Parathyroid adenoma (tissue), 2 donors: ENCODE measurements at regions not wholly inside any gene's neighbourhood (a gene's known extent, or its start where the extent isn't known, plus 50 kb on each side); places are given as distances from the start of the nearest gene placed in this dataset.

ENCODE experiments used
- H2AFZ ChIP-seq: fragments of 300-600 bp; sonication (generic); one replicate; pipeline ENCODE4 v1.7.0; 2017; ENCODE audit warnings: antibody characterized with exemption, mild to moderate bottlenecking
- H3K27ac ChIP-seq: fragments of 300-600 bp; sonication (generic); one replicate; pipeline ENCODE4 v1.7.0; 2017
- H3K27me3 ChIP-seq: fragments of 300-600 bp; sonication (generic); one replicate; pipeline ENCODE4 v1.7.0; 2017; ENCODE audit warnings: low read length; ENCODE audit not compliant: control insufficient read depth, insufficient read depth
- H3K36me3 ChIP-seq: fragments of 300-600 bp; sonication (generic); one replicate; pipeline ENCODE4 v1.7.0; 2017; ENCODE audit warnings: low read length; ENCODE audit not compliant: control insufficient read depth, insufficient read depth
- H3K4me1 ChIP-seq: fragments of 300-600 bp; sonication (generic); one replicate; pipeline ENCODE4 v1.7.0; 2017; ENCODE audit warnings: control low read depth
- H3K4me2 ChIP-seq: fragments of 300-600 bp; sonication (generic); one replicate; pipeline ENCODE4 v1.7.0; 2017; ENCODE audit warnings: low read length
- H3K4me3 ChIP-seq: fragments of 300-600 bp; sonication (generic); one replicate; pipeline ENCODE4 v1.7.0; 2017; ENCODE audit warnings: low read depth, low read length
- H3K79me2 ChIP-seq: fragments of 300-600 bp; sonication (generic); one replicate; pipeline ENCODE4 v1.7.0; 2017; ENCODE audit warnings: control low read depth
- H3K9ac ChIP-seq: fragments of 300-600 bp; sonication (generic); one replicate; pipeline ENCODE4 v1.7.0; 2017; ENCODE audit warnings: mild to moderate bottlenecking
- H3K9me3 ChIP-seq: fragments of 300-600 bp; sonication (generic); one replicate; pipeline ENCODE4 v1.7.0; 2017; ENCODE audit warnings: low read length; ENCODE audit not compliant: control insufficient read depth
- TF ChIP-seq, protein P1 (sequence below): fragments of 300-600 bp; sonication (generic); IDR thresholded peaks from one replicate; pipeline ENCODE4 v1.7.0; 2017; ENCODE audit warnings: antibody characterized with exemption, mild to moderate bottlenecking
- donor health status: primary hyperparathyroidism.

DNA sequence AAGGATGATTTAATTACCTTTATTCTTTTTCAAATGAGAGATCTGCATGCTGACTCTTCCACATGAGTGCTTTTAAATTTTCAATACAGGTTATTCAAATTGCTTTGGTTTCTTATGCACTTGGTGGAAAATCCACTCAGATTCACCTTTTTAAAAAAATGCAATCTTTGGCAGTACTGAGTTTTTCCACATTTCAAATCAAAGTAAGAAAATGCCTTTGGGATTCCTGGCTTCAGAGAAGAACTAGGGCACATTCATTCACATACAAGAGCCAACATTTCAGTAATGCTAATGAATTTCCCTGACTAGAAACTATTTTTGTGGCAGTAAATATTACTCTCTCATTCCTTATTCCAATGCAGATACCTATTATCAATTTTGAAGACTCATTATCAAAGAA, 342.2 kb downstream of the ETNK1 start:
- H2AFZ ChIP-seq, result no peak overlapping the region
- no peak overlapping the region for H3K4me3 ChIP-seq
- no peak overlapping the region for H3K9ac ChIP-seq
- H3K4me1 ChIP-seq, result no peaks in the 10 kb centered on the region
- TF ChIP-seq, protein P1, sequence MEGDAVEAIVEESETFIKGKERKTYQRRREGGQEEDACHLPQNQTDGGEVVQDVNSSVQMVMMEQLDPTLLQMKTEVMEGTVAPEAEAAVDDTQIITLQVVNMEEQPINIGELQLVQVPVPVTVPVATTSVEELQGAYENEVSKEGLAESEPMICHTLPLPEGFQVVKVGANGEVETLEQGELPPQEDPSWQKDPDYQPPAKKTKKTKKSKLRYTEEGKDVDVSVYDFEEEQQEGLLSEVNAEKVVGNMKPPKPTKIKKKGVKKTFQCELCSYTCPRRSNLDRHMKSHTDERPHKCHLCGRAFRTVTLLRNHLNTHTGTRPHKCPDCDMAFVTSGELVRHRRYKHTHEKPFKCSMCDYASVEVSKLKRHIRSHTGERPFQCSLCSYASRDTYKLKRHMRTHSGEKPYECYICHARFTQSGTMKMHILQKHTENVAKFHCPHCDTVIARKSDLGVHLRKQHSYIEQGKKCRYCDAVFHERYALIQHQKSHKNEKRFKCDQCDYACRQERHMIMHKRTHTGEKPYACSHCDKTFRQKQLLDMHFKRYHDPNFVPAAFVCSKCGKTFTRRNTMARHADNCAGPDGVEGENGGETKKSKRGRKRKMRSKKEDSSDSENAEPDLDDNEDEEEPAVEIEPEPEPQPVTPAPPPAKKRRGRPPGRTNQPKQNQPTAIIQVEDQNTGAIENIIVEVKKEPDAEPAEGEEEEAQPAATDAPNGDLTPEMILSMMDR, result no peak
- H3K9me3 ChIP-seq, result no peaks in the 10 kb centered on the region
- H3K36me3 ChIP-seq, result no peaks in the 10 kb centered on the region
- no peaks in the 10 kb centered on the region for H3K27me3 ChIP-seq
- H3K27ac ChIP-seq, result no peak overlapping the region
- no peak overlapping the region for H3K4me2 ChIP-seq
- H3K79me2 ChIP-seq, result no peaks in the 10 kb centered on the region

DNA sequence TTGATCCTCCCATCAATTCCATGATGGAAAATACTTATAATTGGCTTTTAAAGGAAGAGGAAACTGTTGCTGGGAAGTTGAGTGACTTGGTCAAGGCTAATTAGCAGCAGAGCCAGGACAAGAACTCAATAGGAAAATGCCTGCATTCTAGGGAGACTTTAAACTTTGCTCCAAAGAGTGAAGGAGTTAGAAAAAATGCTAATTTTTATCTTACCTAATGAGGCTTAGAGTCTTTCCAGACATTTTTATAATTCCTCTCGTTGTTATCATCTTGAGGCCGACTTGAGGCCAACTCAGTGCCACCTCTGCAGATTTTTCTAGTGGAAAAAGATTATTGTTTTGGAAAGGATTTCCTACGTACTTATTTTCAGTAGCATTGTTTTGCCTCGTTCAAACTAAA, 344.6 kb downstream of the ETNK1 start:
- Histone ChIP-seq H2AFZ (no peak overlapping the region), H3K79me2 (no peaks in the 10 kb centered on the region), H3K9ac (no peak overlapping the region), H3K27ac (no peak overlapping the region), H3K9me3 (no peaks in the 10 kb centered on the region), H3K4me2 (no peak overlapping the region), H3K27me3 (no peaks in the 10 kb centered on the region), H3K4me1 (no peaks in the 10 kb centered on the region), H3K4me3 (no peak overlapping the region), H3K36me3 (no peaks in the 10 kb centered on the region)
- TF ChIP-seq, protein P1, result no peak

DNA sequence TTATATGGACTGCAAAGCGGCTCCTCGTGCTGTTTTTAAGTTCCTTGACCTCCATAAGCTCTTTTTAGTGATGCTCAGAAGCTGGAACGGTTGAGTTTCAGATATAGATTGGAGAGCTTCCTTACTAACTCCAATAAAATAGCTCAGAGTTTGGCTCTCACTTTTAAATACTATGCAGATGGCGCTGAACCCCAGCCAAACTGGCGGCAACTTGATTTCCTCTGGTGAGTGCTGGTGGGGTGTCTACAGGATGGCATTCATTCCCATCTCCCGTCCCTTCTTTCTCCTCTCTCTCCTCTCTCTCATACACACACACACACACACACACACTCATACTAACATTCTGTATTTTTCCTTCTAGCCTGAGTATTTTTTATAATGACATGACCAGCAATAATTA, 346.3 kb downstream of the ETNK1 start:
- H2AFZ ChIP-seq, result no peak overlapping the region
- H3K4me3 ChIP-seq, result no peak overlapping the region
- H3K79me2 ChIP-seq, result no peaks in the 10 kb centered on the region
- no peaks in the 10 kb centered on the region for H3K4me1 ChIP-seq
- H3K27ac ChIP-seq, result no peak overlapping the region
- no peaks in the 10 kb centered on the region for H3K9me3 ChIP-seq
- no peak overlapping the region for H3K4me2 ChIP-seq
- no peaks in the 10 kb centered on the region for H3K36me3 ChIP-seq
- TF ChIP-seq, protein P1, result no peak
- H3K9ac ChIP-seq, result no peak overlapping the region
- no peaks in the 10 kb centered on the region for H3K27me3 ChIP-seq

DNA sequence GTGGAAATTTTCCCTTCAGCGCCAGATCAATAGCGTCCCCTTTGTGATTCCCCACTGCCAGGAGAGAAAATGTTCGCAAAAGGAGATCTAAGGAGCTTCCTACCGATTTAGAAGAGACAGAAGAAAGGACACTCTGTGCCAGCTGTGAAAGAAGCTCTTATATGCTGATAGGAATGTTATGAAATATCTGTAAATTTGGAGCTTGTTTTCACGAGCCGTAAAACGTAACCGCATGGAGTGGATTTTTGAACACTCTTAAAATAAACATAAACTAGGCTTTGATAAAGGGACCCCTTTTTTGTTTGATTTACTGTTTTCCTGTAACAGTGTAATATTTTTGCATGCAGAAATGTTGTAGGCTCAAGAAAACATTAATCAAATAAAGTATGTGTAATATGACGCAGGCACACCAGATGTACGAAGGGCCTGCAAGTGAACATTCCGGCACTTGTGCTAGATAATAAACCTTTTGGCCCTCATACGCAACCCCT, 346.8 kb downstream of the ETNK1 start:
- Histone ChIP-seq H3K9me3 (no peaks in the 10 kb centered on the region), H3K79me2 (no peaks in the 10 kb centered on the region), H3K27ac (no peak overlapping the region), H3K4me3 (no peak overlapping the region), H3K9ac (no peak overlapping the region), H3K27me3 (no peaks in the 10 kb centered on the region), H3K36me3 (no peaks in the 10 kb centered on the region), H3K4me2 (no peak overlapping the region), H2AFZ (no peak overlapping the region), H3K4me1 (no peaks in the 10 kb centered on the region)
- TF ChIP-seq, protein P1, result no peak

DNA sequence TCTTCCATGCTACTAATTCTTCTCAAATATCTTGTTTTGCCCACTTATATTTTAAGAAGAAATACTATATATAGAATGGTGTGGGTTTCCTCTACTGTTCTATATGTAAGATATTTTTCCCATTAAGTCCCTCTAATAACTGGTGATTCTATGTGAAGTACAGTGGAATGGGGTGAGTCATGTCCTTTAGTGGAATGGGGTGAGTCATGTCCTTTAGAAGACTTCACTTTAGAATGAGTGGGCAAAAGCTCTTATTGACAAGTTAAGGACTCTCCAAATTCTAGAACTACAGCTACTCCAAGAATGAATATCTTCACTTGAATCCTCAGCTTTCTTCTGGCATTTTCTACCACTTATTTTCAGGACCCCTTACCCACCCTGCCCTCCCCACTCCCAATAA, 349.9 kb downstream of the ETNK1 start:
- H3K27me3 ChIP-seq, result no peaks in the 10 kb centered on the region
- H3K9me3 ChIP-seq, result no peaks in the 10 kb centered on the region
- H3K9ac ChIP-seq, result no peak overlapping the region
- no peaks in the 10 kb centered on the region for H3K79me2 ChIP-seq
- no peaks in the 10 kb centered on the region for H3K4me1 ChIP-seq
- H3K4me2 ChIP-seq, result no peak overlapping the region
- no peak overlapping the region for H2AFZ ChIP-seq
- no peaks in the 10 kb centered on the region for H3K36me3 ChIP-seq
- H3K27ac ChIP-seq, result no peak overlapping the region
- TF ChIP-seq, protein P1, result no peak
- H3K4me3 ChIP-seq, result no peak overlapping the region
